OCI-M2 (cell line): ENCODE measurements at regions not wholly inside any gene's neighbourhood (a gene's known extent, or its start where the extent isn't known, plus 50 kb on each side); places are given as distances from the start of the nearest gene placed in this dataset.
"Not testable (repeated sequence)": the region's sequence is repeated elsewhere in the genome, so short reads cannot be mapped to it uniquely, and the experiment has no call there.

Source experiments
- DNase-seq: peaks from one replicate; lab custom pipeline; 2025; ENCODE audit not compliant: unreplicated experiment; lab: John Stamatoyannopoulos, UW

DNA sequence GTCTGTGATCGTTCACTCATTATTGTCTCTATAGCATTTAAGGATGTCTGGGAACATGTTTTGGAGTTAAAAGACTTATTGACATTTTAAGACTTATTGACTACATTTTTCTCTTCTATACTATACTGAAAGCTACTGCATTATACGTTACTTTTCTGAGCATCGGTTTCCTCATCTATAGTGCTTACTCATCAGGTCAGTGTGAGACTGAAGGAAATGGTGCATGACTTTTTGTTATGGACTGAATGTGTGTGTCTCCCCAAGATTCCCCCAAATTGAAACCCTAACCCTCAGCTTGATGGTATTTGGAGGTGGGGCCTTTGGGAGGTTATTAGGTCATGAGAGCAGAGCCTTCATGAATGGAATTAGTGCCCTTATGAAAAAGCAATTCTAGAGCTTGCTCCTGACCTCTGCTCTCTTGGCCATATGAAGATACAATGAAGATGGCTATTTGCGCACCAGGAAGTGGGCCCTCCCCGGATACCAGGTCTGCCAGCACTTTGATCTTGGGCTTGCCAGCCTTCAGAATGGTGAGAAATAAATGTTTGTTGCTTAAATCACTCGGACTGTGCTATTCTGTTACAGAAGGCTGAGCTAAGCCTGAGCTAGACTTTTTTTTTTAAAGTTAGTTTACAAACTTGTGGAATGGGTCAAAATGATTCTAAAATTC, 243.7 kb upstream of the RREB1 start:
- no peak for DNase-seq

DNA sequence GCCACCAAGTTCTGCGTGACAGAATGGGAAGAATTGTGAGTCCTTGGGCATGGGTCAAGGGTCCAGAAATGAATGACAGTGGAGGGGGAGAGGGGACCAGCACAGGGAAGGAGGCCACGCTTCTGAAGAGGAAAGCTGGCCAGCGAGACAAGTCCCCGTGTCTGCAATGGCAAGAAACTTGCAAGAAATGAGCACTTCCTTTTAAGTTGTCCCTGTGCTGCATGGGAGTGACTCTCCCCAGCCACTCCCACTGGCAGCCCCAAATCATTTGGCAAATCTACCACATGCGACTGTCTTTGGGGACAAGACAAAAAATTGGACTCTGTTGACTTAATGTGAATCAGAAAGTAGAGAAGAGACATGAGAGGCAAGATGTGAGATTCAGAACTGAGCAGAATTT, 242.2 kb upstream of the RREB1 start:
- no peak for DNase-seq

DNA sequence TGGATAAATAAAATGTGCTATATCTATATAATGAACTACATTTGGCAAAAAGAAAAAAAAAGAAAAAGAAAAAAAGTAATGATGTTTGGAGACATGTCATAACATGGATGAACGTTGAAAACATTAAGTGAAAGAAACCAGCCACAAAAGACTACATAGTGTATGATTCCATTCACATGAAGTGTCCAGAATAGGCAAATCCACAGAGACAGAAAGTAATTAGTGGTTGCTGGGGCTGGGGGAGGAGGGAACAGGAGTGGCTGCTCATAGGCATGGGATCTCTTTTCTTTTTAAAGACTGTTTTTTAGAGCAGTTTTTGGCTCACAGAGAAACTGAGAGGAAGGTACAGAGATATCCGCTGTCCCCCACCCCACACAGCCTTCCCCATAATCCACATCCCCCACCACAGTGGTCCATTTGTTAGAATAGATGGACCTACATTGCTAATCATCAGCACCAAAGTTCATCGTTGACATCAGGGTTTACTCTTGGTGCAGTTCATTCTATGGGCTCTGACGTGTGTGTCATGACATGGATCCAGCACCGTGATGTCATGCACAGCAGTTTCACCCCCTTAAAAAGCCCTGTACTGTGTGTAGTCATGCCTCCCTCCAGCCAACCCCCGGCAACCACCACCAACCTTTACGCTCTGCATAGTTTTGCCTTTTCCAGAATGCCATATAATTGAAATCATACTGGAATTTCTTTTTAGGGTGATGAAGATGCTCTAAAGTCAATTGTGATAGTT, 240.9 kb upstream of the RREB1 start:
- no peak for DNase-seq

DNA sequence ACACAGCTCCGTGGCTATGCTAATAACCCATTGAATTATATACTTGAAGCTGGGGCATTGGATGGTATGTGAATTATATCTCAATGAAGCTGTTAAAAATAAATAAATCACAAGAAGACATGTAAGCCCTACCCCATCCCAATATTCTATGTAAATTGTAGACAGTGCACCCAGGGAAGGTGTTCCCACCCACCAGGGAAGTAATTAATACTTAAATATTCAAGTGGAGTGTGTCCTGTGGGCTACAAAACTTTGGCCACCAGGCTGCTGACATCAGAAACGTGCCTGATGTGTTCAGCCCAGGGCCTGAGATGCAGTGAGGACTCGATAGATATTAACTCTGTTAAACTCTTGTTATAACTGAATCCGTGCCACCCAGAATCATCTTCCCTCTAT, 240.4 kb upstream of the RREB1 start:
- DNase-seq = no peak

DNA sequence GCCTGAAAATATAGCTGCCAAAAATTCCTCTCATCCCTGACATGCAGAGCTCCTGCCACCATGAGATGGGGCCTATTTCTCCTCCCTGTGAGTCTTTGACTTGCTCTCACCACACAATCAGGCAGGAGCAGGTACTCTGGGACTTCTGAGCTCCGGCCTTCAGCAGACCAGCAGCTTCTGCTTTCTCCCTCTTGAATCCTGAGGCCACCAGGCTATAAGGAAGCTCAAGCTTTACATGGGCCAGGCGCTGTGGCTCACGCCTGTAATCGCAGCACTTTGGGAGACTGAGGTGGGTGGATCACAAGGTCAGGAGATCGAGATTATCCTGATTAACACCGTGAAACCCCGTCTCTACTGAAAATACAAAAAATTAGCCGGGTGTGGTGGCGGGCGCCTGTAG, 238.7 kb upstream of the RREB1 start:
- DNase-seq = no peak

DNA sequence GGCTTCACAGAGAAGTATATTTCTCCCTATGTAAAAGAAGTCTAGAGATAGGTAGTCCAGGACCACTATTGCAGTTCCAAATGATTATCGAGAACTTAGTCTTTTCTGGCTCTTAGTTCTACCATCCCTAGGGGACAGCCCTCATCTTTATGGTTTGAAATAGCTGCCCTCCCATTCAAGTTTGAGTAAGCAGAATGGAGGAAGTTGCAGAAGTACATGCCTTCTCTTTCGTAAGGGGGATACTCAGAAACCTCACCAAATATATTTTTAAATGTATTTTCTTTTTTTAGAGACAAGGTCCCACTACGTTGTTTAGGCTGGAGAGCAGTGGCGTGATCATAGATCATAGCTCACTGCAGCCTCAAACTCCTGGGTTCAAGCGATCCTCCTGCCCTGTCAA, 236.8 kb upstream of the RREB1 start:
- no peak for DNase-seq

DNA sequence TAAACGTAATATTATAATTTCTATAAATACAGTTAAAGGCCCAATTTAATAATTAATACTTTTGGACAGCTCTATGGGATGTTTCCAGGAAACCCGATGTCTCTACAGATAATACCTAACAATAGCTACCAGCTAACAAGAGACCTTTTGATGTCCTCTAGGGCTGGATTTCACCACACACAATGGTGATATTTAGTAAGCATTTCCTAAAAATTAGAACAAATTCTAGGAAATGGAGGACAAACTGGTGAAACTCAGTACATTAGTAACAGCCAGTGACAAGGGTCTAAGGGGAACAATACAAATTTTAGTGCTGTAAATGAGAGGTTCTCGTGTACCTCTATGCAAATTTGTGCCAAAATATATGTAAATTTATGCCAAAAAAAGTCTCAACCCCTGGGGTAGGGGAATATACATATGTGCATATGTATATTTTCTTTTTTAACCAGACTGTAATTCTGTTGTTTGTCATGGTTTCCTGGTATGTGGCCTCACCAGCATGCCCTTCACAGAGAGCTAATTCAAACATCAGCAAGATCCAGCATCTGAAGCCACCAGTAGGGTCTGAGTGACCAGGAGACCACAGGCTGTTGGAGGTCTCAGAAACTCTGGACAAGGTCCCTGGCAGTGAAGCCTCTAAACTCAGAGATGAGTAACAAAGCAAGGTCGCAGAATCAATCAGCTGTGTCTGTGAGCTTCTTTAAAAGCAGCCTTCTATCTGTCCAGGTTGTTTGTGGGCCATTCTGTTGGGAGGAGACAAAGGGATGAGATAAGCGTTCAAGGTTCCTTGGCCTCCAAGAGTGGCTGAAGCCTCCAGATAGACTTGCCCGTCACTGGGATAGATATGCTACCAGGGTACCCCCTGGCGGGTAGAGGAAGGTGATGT, 235.1 kb upstream of the RREB1 start:
- DNase-seq = no peak

DNA sequence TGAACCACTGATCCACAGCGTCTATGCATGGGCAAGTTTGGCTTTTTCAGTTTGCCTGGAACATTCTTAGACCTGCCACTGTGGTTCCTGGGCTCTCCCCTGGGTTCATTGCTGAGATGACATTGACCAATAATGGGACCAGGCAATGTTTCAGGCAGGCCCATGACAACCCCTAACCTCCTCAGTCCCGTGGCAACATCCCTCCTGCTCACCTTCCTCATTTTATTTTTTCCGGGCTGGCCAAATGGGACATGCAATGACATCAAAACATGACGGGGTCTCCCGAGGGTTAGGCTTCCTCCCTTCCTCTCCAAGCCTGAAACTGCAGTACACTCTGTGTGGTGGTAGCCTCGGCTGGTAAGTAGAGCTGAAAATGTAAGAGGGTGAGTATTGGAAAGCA, 234.0 kb upstream of the RREB1 start:
- no peak for DNase-seq

DNA sequence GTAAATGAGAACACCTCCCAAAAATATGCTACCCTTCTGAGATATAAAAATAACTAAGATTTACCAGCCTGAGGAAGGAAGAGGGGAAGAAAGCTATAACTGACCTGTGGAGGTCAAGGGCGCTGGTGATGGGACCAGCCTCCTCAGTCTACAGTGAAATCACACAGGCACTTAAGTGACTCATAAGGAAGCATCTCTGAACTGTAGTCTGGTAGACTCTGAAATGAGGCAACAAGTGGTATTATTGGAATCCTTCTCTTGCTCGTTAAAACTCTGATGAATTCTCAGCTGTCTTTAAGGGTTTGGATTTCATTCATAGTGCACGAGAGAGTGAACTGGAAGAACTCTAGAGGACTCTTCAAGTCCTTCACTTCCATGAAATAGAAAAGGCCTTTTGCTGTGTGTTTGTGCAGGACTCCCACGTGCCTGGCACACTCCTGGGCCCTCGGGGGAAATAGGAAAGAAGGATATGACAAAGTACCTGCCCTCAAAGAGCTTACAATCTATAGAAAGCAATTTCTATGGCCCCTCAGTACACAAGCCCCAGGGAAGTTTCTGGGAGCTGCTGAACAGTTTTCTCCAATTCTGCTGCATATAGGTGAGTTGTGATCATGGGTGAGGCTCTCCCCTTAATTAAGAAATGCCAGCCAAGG, 231.8 kb upstream of the RREB1 start:
- no peak for DNase-seq

DNA sequence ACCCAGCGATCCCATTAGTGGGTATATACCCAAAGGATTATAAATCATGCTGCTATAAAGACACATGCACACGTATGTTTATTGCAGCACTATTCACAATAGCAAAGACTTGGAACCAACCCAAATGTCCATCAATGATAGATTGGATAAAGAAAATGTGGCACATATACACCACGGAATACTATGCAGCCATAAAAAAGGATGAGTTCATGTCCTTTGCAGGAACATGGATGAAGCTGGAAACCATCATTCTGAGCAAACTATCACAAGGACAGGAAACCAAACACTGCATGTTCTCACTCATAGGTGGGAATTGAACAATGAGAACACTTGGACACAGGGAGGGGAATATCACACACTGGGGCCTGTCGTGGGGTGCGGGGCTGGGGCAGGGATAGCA, 230.0 kb upstream of the RREB1 start:
- not testable (repeated sequence) for DNase-seq

DNA sequence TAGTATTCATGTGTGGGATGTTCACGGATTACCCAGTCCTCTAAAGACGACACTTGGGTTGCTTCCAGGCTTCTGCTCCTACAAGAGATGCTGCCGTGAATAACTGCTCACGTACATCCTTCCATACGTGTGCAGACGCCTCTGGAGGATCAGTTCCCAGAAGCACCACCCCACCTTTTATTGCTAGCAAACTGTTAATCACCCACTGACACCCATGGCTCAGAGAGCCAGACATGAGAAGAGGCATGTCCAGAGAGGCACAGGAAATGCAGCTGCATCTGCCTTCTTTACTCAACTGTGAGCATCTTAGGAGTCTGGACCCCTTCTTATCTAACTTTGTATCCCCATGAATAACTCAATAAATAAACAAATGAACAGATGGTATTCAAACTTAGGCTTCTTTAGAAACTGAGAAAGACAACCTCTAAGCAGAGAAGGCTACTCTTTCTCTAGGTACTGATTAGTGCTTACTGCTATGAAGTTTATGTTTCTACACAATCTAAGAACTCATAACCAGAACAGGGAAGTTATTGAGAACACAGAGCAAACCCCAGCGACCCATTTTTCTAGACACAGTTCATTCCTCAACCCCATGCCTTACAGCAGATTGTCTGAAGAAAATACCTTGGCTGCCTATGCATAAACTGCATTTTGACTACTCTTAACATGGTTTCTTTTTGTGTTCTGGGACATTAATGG, 228.7 kb upstream of the RREB1 start:
- DNase-seq = no peak

DNA sequence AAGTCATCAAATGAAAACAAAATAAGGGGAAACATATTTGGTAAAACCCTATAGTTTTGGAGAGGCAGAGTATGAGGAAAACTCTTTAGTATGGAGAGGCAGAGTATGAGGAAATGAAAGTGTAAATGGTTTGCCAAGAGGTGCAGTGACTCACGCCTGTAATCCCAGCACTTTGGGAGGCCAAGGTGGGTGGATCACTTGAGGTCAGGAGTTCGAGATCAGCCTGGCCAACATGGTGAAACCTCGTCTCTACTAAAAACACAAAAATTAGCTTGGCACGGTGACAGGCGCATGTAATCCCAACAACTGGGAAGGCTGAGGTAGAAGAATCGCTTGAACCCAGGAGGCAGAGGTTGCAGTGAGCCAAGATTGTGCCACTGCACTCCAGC, 228.2 kb upstream of the RREB1 start:
- not testable (repeated sequence) for DNase-seq

DNA sequence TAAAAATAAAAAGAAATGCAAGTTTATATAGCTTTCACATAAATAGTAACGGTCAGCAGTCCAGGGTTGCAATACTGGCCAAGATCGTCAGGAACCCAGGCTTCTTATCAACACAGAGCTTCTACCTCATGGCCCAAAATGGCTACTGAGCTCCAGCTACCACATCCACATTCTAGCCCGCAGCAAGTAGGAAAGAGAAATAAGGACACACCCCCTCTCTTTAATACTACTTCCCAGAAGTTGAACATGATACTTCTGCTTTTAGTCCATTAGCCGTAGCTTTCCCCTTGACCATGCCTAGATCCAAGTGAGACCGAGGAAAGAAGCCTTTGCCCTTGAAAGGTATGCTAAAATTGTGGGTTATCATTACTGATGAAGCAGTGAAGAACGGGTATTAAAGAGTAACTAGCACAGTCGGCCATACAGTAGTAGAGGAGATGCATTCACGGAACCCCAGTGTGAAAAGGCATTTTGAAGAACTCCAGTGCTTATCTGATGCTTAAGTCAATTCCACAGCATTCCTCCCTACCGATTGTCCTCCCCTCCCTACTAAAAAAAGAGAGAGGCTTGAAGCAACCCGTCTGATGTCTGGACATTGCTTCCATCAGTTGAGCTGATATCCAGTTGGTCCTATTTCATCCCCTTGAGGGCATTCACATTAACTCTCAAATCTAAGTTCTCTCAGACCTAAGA, 226.9 kb upstream of the RREB1 start:
- no peak for DNase-seq

DNA sequence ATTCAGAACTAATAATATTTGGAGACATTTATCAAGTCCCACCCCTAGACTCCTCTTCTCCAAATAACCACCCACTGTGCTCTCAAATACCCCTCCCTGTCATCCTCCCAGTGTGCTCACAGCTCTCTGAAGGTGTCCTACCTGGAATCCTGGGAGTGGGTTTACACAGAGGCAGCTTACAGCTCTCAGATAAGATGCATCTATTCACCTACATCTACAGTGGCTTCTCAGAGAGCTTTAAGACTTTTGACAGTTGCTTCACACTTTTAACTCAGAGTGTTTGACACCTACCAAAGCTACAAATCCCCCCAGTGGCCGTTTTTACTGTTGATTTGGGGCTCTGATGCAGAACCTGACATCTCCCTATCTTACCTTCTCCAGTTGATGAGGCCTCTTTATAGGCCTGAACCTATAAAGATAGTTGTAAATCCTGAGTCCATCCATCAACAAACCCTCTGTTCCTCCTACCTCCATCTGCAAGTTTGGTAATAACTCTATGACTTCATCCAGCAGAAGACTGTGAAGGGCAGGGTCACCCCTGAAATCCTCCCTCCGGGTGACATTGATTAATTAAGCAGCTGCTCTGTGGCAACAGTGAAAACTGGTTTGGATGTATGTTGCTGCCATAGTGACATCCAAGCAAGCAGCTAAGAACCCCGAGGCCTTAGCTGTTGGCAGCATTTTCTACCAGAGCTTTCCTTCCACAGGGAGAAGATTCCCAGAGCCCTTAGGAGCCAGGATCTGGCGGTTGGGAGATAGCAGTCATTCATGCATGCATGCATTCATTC, 226.1 kb upstream of the RREB1 start:
- DNase-seq = no peak

DNA sequence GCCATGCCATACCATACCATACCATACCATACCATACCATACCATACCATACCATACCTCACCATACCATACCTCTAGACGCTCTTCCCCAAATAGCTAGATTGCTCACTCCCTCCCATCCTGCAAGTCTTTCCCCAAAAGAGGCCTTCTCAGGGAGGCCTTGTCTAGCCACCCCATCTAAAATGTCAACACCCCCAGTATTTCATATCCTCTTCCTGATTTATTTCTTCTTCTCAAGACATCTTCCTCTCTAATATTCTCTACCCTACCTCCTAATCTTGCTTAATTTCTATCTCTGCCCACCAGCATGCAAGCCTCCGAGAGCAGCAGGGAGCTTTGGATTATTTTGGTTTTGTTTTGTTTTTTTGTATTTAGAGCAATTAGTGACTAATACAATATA, 225.2 kb upstream of the RREB1 start:
- DNase-seq = no peak

DNA sequence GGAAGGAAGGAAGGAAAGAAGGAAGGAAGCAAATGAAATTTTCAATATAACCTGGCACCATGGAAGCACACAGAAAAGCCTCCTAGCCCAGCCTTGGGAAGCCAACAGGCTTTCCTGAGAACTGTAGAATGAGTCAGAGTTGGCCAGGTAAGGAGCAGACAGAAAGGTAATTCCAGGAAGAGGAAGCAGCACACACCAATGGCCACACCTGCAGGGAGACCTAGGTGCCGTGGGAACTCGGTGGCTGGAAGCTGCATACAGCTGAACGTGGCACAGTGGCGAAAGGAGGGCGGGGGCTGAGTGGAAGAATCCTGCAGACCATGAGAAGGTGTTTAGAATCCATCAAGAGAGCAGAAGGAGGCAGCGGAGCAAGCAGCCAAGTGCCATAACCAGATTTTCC, 224.8 kb upstream of the RREB1 start:
- no peak for DNase-seq

DNA sequence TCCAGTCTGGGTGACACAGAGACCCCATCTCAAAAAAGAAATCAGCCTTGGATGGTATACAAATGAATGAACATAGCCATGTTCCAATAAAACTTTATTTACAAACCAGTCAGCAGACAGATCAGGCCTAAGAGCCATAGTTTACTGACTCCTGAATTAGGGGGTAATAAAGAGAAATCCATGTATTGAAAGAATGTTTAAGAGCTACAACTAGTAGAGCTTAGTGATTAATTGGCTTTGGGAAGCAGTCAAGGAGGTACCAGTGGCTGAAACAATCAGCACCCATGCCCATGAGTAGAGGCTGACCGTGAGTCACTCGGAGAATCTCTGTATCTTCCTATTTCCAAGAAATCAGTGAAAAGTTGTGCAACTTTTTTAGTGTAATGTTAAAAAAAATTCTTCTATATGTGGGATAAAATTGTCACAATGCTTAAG, 223.6 kb upstream of the RREB1 start:
- DNase-seq = no peak

DNA sequence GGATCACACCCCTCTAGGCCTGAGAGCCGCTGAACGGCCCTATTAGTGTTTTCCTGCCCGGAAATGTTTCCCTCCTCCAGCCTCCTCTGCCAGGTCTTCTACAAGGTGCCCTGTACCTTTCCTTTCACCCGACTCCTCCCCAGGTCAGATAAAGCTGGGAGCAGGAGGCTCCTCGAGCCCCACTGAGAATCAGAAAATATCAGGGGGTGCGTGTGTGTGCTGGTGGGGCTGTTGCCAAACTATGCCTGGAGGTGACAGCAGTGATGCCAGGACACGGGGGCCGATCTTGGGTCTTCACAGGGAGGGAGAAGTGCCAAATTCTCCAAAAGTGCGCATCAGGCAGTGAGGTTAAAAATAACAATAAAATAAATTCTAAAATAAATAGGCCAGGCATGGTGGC, 222.8 kb upstream of the RREB1 start:
- no peak for DNase-seq

DNA sequence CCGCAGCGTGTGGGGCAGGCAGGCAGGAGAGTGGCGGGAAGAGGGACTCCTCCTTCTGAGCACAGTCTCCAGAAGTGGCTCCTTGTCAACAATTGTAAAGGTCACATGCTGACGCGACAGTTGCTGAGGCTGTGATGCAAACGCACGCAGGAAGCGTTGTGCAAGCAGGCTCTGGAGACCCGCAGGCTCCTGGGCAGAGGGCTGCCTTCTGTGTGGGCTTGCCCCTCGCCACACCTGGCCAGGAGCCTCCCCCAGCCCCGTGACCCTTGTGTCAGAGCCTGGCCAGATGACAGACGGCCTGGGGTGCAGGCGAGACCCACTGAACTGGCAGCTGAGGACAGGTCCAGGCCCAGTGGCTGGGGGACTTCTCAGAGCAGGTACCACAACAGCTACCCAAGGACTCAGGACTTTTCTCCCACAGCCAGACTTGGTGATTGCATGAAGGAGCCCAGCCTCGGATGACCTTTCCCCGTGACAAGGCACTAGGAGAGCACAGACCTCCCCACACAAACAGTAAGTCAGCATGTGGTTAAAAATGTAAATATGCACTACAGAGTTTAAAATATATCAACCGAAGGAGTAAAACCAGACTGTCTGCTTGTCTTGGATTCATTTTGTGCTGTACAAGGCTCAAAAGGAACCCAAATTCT, 222.1 kb upstream of the RREB1 start:
- DNase-seq = no peak
